ENCODE measurements at regions not wholly inside any gene's neighbourhood (a gene's known extent, or its start where the extent isn't known, plus 50 kb on each side); places are given as distances from the start of the nearest gene placed in this dataset.
"Not testable (repeated sequence)": the region's sequence is repeated elsewhere in the genome, so short reads cannot be mapped to it uniquely, and the experiment has no call there.

DNA sequence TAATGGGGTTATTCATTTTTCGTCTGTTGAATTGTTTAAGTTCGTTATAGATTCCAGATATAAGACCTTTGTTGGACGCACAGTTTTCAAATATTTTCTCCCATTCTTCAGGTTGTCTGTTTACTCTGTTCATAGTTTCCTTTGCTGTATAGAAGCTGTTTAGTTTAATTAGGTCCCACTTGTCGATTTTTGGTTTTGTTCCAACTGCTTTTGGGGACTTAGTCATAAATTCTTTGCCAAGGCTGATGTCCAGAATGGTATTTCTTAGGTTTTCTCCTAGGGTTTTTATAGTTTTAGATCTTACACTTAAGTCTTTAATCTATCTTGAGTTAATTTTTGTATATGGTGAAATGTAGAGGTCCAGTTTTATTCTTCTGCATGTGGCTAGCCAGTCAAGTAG lies 58.9 kb upstream of the ZNF280D start:
- H3K9me3 ChIP-seq, result peaks cover 7% of the 10 kb centered on the region
- H3K27ac ChIP-seq, result no peak overlapping the region
- no peaks in the 10 kb centered on the region for H3K27me3 ChIP-seq (replicated peaks; ENCODE audit: insufficient read depth)
- no peak for DNase-seq (ENCODE audit: low spot score)
- H3K36me3 ChIP-seq, result no peaks in the 10 kb centered on the region
- no peak for ATAC-seq (ENCODE audit: insufficient number of reproducible peaks, low FRiP score, low read depth)
- H3K4me3 ChIP-seq, result no peak overlapping the region
- TF ChIP-seq, protein P1, sequence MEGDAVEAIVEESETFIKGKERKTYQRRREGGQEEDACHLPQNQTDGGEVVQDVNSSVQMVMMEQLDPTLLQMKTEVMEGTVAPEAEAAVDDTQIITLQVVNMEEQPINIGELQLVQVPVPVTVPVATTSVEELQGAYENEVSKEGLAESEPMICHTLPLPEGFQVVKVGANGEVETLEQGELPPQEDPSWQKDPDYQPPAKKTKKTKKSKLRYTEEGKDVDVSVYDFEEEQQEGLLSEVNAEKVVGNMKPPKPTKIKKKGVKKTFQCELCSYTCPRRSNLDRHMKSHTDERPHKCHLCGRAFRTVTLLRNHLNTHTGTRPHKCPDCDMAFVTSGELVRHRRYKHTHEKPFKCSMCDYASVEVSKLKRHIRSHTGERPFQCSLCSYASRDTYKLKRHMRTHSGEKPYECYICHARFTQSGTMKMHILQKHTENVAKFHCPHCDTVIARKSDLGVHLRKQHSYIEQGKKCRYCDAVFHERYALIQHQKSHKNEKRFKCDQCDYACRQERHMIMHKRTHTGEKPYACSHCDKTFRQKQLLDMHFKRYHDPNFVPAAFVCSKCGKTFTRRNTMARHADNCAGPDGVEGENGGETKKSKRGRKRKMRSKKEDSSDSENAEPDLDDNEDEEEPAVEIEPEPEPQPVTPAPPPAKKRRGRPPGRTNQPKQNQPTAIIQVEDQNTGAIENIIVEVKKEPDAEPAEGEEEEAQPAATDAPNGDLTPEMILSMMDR (IDR thresholded peaks at IDR 0.05), result no peak
- H3K4me1 ChIP-seq (ENCODE audit: control insufficient read depth in 1 of 2, low read depth in 2 of 2), result peaks cover 9 to 18% of the 10 kb centered on the region in 2 donors

DNA sequence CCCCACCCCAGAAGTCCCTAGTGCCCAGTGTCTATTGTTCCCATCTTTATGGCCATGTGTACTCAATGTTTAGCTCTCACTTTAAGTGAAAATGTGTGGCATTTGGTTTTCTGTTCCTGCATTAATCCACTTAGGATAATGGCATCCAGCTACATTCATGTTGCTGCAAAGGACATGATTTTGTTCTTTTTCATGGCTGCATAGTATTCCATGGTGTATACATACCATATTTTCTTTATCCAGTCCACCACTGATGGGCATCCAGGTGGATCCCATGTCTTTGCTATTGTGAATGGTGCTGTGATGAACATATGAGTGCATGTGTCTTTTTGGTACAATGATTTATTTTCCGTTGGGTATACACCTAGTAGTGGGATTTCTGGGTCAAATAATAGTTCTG lies 58.2 kb upstream of the ZNF280D start:
- not testable (repeated sequence) for ATAC-seq (ENCODE audit: insufficient number of reproducible peaks, low FRiP score, low read depth); H3K9me3 ChIP-seq; H3K27me3 ChIP-seq (replicated peaks; ENCODE audit: insufficient read depth); DNase-seq (ENCODE audit: low spot score); H3K4me3 ChIP-seq; H3K36me3 ChIP-seq; H3K27ac ChIP-seq
- peaks cover 9 to 18% of the 10 kb centered on the region in 2 donors for H3K4me1 ChIP-seq (ENCODE audit: control insufficient read depth in 1 of 2, low read depth in 2 of 2)

DNA sequence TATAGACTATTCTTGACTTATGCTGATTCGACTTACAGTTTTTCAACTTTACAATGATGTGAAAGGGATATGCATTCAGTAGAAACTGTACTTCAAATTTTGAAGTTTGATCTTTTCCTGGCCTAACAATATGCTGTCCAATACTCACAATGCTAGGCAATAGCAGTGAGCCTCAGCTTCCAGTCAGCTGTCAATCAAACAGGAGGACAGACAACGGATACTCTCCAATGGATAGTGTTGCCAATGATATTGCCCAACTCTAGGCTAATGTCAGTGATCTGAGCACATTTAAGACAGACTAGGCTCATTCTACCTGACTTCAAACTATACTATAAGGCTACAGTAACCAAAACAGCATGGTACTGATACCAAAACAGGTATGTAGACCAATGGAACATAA lies 55.0 kb upstream of the ZNF280D start:
- DNase-seq (ENCODE audit: low spot score) (no peak), ATAC-seq (ENCODE audit: insufficient number of reproducible peaks, low FRiP score, low read depth) (no peak)
- TF ChIP-seq, protein P1 (IDR thresholded peaks at IDR 0.05), result no peak

DNA sequence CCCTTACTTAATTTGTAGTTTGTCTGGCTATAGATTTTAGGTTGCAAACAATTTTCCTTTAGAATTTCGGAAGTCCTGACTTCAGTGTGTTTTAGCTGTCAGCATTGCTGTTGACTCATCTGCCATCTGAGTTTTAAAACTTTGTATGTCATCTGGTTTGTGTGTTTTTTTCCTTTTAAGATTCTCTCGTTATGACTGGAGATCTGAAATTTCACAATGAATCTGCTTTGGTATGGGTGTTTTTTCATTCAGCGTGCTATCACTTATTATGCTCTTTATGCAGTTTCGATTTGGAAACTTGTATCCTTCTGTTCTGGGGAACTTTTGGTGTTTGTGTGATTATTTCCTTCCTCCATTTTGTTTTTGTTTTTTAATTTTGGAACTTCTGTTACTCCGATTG lies 53.7 kb upstream of the ZNF280D start:
- Histone ChIP-seq H3K27ac (no peak overlapping the region), H3K9me3 (no peaks in the 10 kb centered on the region), H3K4me3 (no peak overlapping the region), H3K4me1 (ENCODE audit: control insufficient read depth in 1 of 2, low read depth in 2 of 2) (no peaks in the 10 kb centered on the region), H3K36me3 (no peaks in the 10 kb centered on the region), H3K27me3 (replicated peaks; ENCODE audit: insufficient read depth) (no peaks in the 10 kb centered on the region)
- TF ChIP-seq, protein P1 (IDR thresholded peaks at IDR 0.05), result no peak
- DNase-seq (ENCODE audit: low spot score) (no peak), ATAC-seq (ENCODE audit: insufficient number of reproducible peaks, low FRiP score, low read depth) (no peak)

More for the DNA sequence above, 55.0 kb upstream of the ZNF280D start:
- Histone ChIP-seq H3K27me3 (replicated peaks; ENCODE audit: insufficient read depth) (no peaks in the 10 kb centered on the region), H3K36me3 (no peaks in the 10 kb centered on the region), H3K4me1 (ENCODE audit: control insufficient read depth in 1 of 2, low read depth in 2 of 2) (no peaks in the 10 kb centered on the region), H3K9me3 (peaks cover 7% of the 10 kb centered on the region), H3K4me3 (no peak overlapping the region), H3K27ac (no peak overlapping the region)

DNA sequence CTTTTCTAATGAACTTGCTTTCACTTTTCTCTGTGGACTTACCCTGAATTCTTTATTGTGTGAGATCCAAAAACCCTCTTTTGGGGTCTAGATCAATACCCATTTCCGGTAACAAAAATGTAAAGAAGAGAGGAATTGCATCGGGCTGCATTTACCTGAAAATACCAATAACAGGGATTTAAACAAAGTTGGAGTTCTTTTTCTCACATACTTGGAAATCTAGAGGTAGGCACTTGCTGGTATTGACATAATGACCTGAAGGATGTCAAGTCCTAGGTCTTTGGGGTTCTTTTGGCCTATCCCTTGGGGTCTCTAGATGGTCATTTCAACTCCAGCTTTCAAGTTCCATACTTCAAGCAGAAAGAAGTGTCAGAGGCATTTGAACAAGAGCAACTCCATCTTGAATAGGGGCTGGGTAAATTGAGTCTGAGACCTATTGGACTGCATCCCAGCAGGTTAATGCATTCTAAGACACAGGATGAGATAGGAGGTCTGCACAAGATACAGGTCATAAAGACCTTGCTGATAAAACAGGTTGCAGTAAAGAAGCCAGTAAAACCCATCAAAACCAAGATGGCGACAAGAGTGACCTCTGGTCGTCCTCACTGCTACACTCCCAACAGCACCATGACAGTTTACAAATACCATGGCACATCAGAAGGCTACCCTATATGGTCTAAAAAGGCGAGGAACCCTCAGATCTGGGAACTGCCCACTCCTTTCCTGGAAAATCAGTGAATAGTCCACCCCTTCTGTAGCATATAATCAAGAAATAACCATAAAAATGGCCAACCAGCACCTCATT lies 50.8 kb upstream of the ZNF280D start:
- ATAC-seq (ENCODE audit: insufficient number of reproducible peaks, low FRiP score, low read depth) (no peak), DNase-seq (ENCODE audit: low spot score) (no peak)
- TF ChIP-seq, protein P1 (IDR thresholded peaks at IDR 0.05), result no peak
- H3K27me3 ChIP-seq (replicated peaks; ENCODE audit: insufficient read depth), result no peaks in the 10 kb centered on the region
- no peaks in the 10 kb centered on the region for H3K4me1 ChIP-seq (ENCODE audit: control insufficient read depth in 1 of 2, low read depth in 2 of 2)
- no peaks in the 10 kb centered on the region for H3K9me3 ChIP-seq
- no peak overlapping the region for H3K27ac ChIP-seq
- H3K4me3 ChIP-seq, result no peak overlapping the region
- H3K36me3 ChIP-seq, result no peaks in the 10 kb centered on the region

All from thoracic aorta (tissue), 2 donors.